ENCODE measurements at regions not wholly inside any gene's neighbourhood (a gene's known extent, or its start where the extent isn't known, plus 50 kb on each side); places are given as distances from the start of the nearest gene placed in this dataset.

DNA sequence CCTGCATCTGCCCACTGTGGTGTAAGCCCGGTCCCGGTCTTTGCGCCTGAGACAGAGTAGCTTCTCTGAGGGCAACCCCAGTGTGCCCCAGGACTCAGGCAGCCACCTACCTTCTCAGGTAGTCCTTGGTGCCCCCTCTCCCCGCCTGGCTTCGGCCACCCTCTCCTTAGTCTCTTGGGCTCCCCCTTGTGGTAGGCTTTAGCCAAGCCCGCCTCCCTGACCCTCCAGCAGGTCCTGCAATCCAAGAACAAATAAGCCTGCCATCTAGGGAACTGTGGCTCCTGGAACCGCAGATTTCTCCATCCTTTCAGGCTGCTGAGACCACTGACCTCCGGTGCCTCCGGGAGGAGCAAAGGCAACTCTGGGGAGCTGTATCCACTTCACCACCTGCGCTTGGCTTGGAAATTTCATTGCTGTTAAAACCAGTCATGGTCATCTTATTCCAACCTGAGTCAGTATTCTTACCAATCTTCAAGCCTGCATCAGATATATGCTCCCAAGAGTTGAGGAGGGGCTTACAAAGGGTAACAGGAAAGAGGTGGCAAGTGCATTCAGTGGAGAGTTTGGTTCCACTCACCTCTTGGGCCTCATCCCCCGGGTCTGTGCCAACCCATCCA, 52.8 kb upstream of the TENM4 start:
- POLR2A ChIA-PET: no interaction called here
- TF ChIP-seq, protein P1, sequence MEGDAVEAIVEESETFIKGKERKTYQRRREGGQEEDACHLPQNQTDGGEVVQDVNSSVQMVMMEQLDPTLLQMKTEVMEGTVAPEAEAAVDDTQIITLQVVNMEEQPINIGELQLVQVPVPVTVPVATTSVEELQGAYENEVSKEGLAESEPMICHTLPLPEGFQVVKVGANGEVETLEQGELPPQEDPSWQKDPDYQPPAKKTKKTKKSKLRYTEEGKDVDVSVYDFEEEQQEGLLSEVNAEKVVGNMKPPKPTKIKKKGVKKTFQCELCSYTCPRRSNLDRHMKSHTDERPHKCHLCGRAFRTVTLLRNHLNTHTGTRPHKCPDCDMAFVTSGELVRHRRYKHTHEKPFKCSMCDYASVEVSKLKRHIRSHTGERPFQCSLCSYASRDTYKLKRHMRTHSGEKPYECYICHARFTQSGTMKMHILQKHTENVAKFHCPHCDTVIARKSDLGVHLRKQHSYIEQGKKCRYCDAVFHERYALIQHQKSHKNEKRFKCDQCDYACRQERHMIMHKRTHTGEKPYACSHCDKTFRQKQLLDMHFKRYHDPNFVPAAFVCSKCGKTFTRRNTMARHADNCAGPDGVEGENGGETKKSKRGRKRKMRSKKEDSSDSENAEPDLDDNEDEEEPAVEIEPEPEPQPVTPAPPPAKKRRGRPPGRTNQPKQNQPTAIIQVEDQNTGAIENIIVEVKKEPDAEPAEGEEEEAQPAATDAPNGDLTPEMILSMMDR (IDR thresholded peaks at IDR 0.05; ENCODE audit: control extremely low read depth, extremely low read depth, low read depth, missing control alignments): peak; percentile 92
- CTCF ChIA-PET: interaction anchor here (0.7 to 5.9 kb wide), 27 partner anchors 9 to 848 kb away, joined by 3 to 73 read pairs (median 4); no protein-coding TSS in a partner anchor
- DNase-seq (ENCODE audit: extremely low spot score): peak; percentile 80

DNA sequence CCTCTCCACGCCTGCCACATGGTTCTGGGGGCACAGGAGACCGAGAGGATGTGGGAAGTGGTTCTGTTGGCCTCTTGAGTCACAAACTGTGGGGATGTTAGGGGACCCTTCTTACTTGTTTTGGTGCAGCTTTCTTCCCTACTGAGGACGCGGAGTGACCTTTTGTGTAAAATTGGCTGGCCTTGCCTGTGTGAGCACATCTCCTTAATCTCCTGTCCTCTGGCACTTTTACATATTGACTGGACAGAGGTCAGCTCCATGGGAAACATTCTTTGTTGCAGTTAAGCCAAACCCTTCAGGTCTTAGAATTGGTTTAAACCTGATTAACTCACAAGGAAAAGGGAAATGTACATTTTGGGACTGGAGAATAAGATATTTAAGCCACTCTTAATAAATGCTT, 51.2 kb upstream of the TENM4 start:
- POLR2A ChIA-PET: no interaction called here
- DNase-seq (ENCODE audit: extremely low spot score): no peak
- CTCF ChIA-PET: interaction anchor here (1.0 to 5.9 kb wide), 11 partner anchors 10 to 846 kb away, joined by 3 to 73 read pairs (median 5); no protein-coding TSS in a partner anchor
- TF ChIP-seq, protein P1 (IDR thresholded peaks at IDR 0.05; ENCODE audit: control extremely low read depth, extremely low read depth, low read depth, missing control alignments): no peak
